Type B pancreatic cell (in vitro differentiated cells): ENCODE measurements at regions not wholly inside any gene's neighbourhood (a gene's known extent, or its start where the extent isn't known, plus 50 kb on each side); places are given as distances from the start of the nearest gene placed in this dataset.

Source experiments
- DNase-seq: peaks from one replicate; pipeline ENCODE4 v3.0.0; 2021; ENCODE audit warnings: mixed read lengths; ENCODE audit not compliant: unreplicated experiment; ENCODE audit errors: extremely low spot score
- H3K27ac Mint-ChIP-seq: 2 replicates; pipeline ENCODE4 v1.8.0; 2021; ENCODE audit warnings: mild to moderate bottlenecking, mixed read lengths
- H3K27me3 Mint-ChIP-seq: 2 replicates; pipeline ENCODE4 v1.8.0; 2021; ENCODE audit warnings: mixed read lengths
- H3K36me3 Mint-ChIP-seq: 2 replicates; pipeline ENCODE4 v1.8.0; 2021; ENCODE audit warnings: mixed read lengths
- H3K4me1 Mint-ChIP-seq: one replicate; pipeline ENCODE4 v1.8.0; 2021; ENCODE audit warnings: mixed read lengths; ENCODE audit not compliant: unreplicated experiment
- H3K4me3 Mint-ChIP-seq: 2 replicates; pipeline ENCODE4 v1.8.0; 2021; ENCODE audit warnings: mild to moderate bottlenecking, mixed read lengths
- H3K9me3 Mint-ChIP-seq: 2 replicates; pipeline ENCODE4 v1.8.0; 2021; ENCODE audit warnings: mixed read lengths
- TF ChIP-seq, protein P1 (sequence below): fragments of 200-600 bp; sonication (generic); conservative IDR thresholded peaks from 2 replicates; pipeline ENCODE4 v1.5.0; 2021; ENCODE audit warnings: antibody characterized with exemption, mild to moderate bottlenecking

- H3K27me3 Mint-ChIP-seq, result no peaks in the 10 kb centered on the region
- H3K4me1 Mint-ChIP-seq, result peaks cover 14% of the 10 kb centered on the region
- TF ChIP-seq, protein P1, sequence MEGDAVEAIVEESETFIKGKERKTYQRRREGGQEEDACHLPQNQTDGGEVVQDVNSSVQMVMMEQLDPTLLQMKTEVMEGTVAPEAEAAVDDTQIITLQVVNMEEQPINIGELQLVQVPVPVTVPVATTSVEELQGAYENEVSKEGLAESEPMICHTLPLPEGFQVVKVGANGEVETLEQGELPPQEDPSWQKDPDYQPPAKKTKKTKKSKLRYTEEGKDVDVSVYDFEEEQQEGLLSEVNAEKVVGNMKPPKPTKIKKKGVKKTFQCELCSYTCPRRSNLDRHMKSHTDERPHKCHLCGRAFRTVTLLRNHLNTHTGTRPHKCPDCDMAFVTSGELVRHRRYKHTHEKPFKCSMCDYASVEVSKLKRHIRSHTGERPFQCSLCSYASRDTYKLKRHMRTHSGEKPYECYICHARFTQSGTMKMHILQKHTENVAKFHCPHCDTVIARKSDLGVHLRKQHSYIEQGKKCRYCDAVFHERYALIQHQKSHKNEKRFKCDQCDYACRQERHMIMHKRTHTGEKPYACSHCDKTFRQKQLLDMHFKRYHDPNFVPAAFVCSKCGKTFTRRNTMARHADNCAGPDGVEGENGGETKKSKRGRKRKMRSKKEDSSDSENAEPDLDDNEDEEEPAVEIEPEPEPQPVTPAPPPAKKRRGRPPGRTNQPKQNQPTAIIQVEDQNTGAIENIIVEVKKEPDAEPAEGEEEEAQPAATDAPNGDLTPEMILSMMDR, result no peak
- H3K9me3 Mint-ChIP-seq, result peaks cover 4% of the 10 kb centered on the region
- no peak overlapping the region for H3K27ac Mint-ChIP-seq
- no peaks in the 10 kb centered on the region for H3K36me3 Mint-ChIP-seq
- no peak for DNase-seq
- no peak overlapping the region for H3K4me3 Mint-ChIP-seq
These were observed 123.5 kb downstream of the MAP3K7 start for GRCh38 chr6:90463359-90463758.

- TF ChIP-seq, protein P1, result no peak
- peaks cover 14% of the 10 kb centered on the region for H3K4me1 Mint-ChIP-seq
- no peak overlapping the region for H3K4me3 Mint-ChIP-seq
- DNase-seq, result no peak
- H3K9me3 Mint-ChIP-seq, result peaks cover 4% of the 10 kb centered on the region
- H3K27ac Mint-ChIP-seq, result no peak overlapping the region
- H3K27me3 Mint-ChIP-seq, result no peaks in the 10 kb centered on the region
- H3K36me3 Mint-ChIP-seq, result no peaks in the 10 kb centered on the region
These were observed 124.8 kb downstream of the MAP3K7 start for GRCh38 chr6:90462102-90462501.

DNA sequence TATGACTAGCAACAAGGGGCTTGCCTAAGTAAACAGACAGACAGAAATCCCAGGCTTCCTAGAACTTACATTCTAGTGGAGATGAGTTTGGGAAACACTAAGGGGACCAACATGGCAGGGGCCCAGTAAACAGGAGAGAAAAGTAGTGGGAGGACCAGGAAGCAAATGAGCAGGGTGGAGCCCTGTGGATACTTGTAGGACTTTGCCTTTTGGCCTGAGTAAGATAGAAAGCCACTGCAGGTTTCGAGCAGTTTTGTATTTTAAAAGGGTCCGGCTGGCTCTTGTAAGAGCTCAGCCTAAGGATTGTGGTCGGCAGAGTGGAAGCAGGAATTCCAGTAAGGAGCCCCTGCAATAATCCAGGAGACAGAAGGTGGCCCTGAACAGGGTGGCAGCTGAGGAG is 125.5 kb downstream of the MAP3K7 start:
- Mint-ChIP-seq H3K27me3 (no peaks in the 10 kb centered on the region), H3K4me3 (no peak overlapping the region), H3K36me3 (no peaks in the 10 kb centered on the region), H3K27ac (no peak overlapping the region), H3K9me3 (peaks cover 4% of the 10 kb centered on the region), H3K4me1 (peaks cover 8% of the 10 kb centered on the region)
- no peak for DNase-seq
- TF ChIP-seq, protein P1, result no peak

DNA sequence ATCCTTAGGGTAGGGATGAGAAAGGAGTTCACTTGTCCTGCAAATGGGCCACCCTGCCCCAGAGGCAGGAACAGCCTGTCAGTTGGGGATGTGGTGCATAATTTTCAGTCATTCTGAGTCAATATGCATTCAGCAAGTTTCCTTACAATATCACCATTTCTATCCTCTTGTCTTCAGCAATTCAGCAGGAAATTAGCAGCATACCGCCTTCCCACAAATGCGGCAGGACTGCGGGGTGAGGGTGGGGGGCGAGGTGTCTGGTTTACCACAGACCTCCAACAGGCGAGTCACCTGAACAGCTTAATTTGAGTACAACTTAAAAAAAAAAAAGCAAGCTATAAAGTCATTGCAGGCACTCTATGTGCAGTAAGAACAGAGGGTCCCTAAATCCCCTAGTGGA is 126.8 kb downstream of the MAP3K7 start:
- H3K27ac Mint-ChIP-seq, result peak overlapping the region; percentile 88
- no peaks in the 10 kb centered on the region for H3K36me3 Mint-ChIP-seq
- DNase-seq, result no peak

GRCh38 chr6:90459225-90459758 is 127.6 kb downstream of the MAP3K7 start:
- Mint-ChIP-seq H3K36me3 (no peaks in the 10 kb centered on the region), H3K27ac (peak overlapping the region; percentile 88), H3K4me1 (peaks cover 7% of the 10 kb centered on the region), H3K9me3 (peaks cover 8% of the 10 kb centered on the region), H3K4me3 (peak overlapping the region; percentile 52), H3K27me3 (no peaks in the 10 kb centered on the region)
- DNase-seq, result no peak
- TF ChIP-seq, protein P1, result no peak

More for the DNA sequence above, 126.8 kb downstream of the MAP3K7 start:
- no peaks in the 10 kb centered on the region for H3K27me3 Mint-ChIP-seq
- peaks cover 4% of the 10 kb centered on the region for H3K9me3 Mint-ChIP-seq
- H3K4me1 Mint-ChIP-seq, result peaks cover 3% of the 10 kb centered on the region
- TF ChIP-seq, protein P1, result no peak
- H3K4me3 Mint-ChIP-seq, result no peak overlapping the region
